ENCODE measurements at regions not wholly inside any gene's neighbourhood (a gene's known extent, or its start where the extent isn't known, plus 50 kb on each side); places are given as distances from the start of the nearest gene placed in this dataset.

- TF ChIP-seq CTCF (IDR thresholded peaks at IDR 0.05; ENCODE audit: poor library complexity, severe bottlenecking), result no peak
- no peak for TF ChIP-seq EP300 (conservative IDR thresholded peaks at IDR 0.05; ENCODE audit: poor library complexity, severe bottlenecking)
- no peak for TF ChIP-seq REST (IDR thresholded peaks at IDR 0.05; ENCODE audit: borderline replicate concordance)
- no peak for TF ChIP-seq POLR2AphosphoS5 (IDR thresholded peaks at IDR 0.05)
- no peak for TF ChIP-seq RAD21 (conservative IDR thresholded peaks at IDR 0.05)
- no peak for TF ChIP-seq EZH2 (IDR thresholded peaks at IDR 0.05; ENCODE audit: borderline replicate concordance, insufficient read depth, low read length, poor library complexity, severe bottlenecking)
- no peak for TF ChIP-seq SMC3 (conservative IDR thresholded peaks at IDR 0.05; ENCODE audit: poor library complexity)
- TF ChIP-seq TAF1 (IDR thresholded peaks at IDR 0.05; ENCODE audit: low read depth), result no peak
- no peak for TF ChIP-seq MXI1 (conservative IDR thresholded peaks at IDR 0.05; ENCODE audit: poor library complexity, severe bottlenecking)
Measured at GRCh38 chr14:71524320-71524982, 407.8 kb upstream of the RGS6 start.
